ENCODE measurements at regions not wholly inside any gene's neighbourhood (a gene's known extent, or its start where the extent isn't known, plus 50 kb on each side); places are given as distances from the start of the nearest gene placed in this dataset.

GRCh38 chr13:76231522-76232167, 595.5 kb downstream of the LMO7 start:
- H3K36me3 ChIP-seq (ENCODE audit: low read depth): no peaks in the 10 kb centered on the region
- H3K4me2 ChIP-seq: no peak overlapping the region
- no peaks in the 10 kb centered on the region for H3K79me2 ChIP-seq (ENCODE audit: low read depth)
- no peaks in the 10 kb centered on the region for H3K4me1 ChIP-seq (replicated peaks; ENCODE audit: insufficient read depth)
- no peaks in the 10 kb centered on the region for H3K9me2 ChIP-seq (ENCODE audit: insufficient read depth)
- ChIA-PET CTCF (no interaction called here), POLR2A (ENCODE audit: unreplicated experiment) (no interaction called here)
- H3K27ac ChIP-seq: no peak overlapping the region
- intact Hi-C loops (cut with micrococcal nuclease; ENCODE audit: unreplicated experiment): no loop called here
- no peak overlapping the region for H2AFZ ChIP-seq
- no peaks in the 10 kb centered on the region for H3F3A ChIP-seq (ENCODE audit: insufficient read depth, low read depth)
- BruUV-seq (replicated peaks): no TSS peak
- DNase-seq: no peak
- H3K4me3 ChIP-seq: no peak overlapping the region
- H3K27me3 ChIP-seq (ENCODE audit: insufficient read depth, low read depth): no peaks in the 10 kb centered on the region
- no peaks in the 10 kb centered on the region for H3K9me3 ChIP-seq (ENCODE audit: insufficient read depth, low read depth)
- TF ChIP-seq EZH2 (IDR thresholded peaks at IDR 0.05; ENCODE audit: low read depth) (no peak), CTCF (conservative IDR thresholded peaks at IDR 0.05) (no peak)
- no peaks in the 10 kb centered on the region for H4K20me1 ChIP-seq (ENCODE audit: insufficient read depth)

GRCh38 chr13:76229281-76229680, 593.2 kb downstream of the LMO7 start:
- no peak for DNase-seq
- Histone ChIP-seq H3K4me3 (no peak overlapping the region), H3K4me2 (no peak overlapping the region), H4K20me1 (ENCODE audit: insufficient read depth) (no peaks in the 10 kb centered on the region), H2AFZ (peak overlapping the region; percentile 18; the same call in 1 of the 2 replicates), H3F3A (ENCODE audit: insufficient read depth, low read depth) (no peaks in the 10 kb centered on the region), H3K27ac (no peak overlapping the region), H3K9me2 (ENCODE audit: insufficient read depth) (no peaks in the 10 kb centered on the region), H3K79me2 (ENCODE audit: low read depth) (no peaks in the 10 kb centered on the region), H3K36me3 (ENCODE audit: low read depth) (no peaks in the 10 kb centered on the region), H3K9me3 (ENCODE audit: insufficient read depth, low read depth) (no peaks in the 10 kb centered on the region), H3K4me1 (replicated peaks; ENCODE audit: insufficient read depth) (no peaks in the 10 kb centered on the region), H3K27me3 (ENCODE audit: insufficient read depth, low read depth) (no peaks in the 10 kb centered on the region)
- no TSS peak for BruUV-seq (replicated peaks)
- intact Hi-C loops (cut with micrococcal nuclease; ENCODE audit: unreplicated experiment): no loop called here
- POLR2A ChIA-PET (ENCODE audit: unreplicated experiment): no interaction called here
- CTCF ChIA-PET: no interaction called here
- TF ChIP-seq CTCF (conservative IDR thresholded peaks at IDR 0.05) (no peak), EZH2 (IDR thresholded peaks at IDR 0.05; ENCODE audit: low read depth) (no peak)

GRCh38 chr13:76226941-76227340, 590.8 kb downstream of the LMO7 start:
- Histone ChIP-seq H3K79me2 (ENCODE audit: low read depth) (no peaks in the 10 kb centered on the region), H3F3A (ENCODE audit: insufficient read depth, low read depth) (no peaks in the 10 kb centered on the region), H4K20me1 (ENCODE audit: insufficient read depth) (no peaks in the 10 kb centered on the region), H3K27ac (no peak overlapping the region), H3K9me3 (ENCODE audit: insufficient read depth, low read depth) (no peaks in the 10 kb centered on the region), H3K4me2 (no peak overlapping the region), H3K9me2 (ENCODE audit: insufficient read depth) (no peaks in the 10 kb centered on the region), H2AFZ (no peak overlapping the region), H3K4me3 (no peak overlapping the region), H3K4me1 (replicated peaks; ENCODE audit: insufficient read depth) (no peaks in the 10 kb centered on the region), H3K27me3 (ENCODE audit: insufficient read depth, low read depth) (no peaks in the 10 kb centered on the region), H3K36me3 (ENCODE audit: low read depth) (no peaks in the 10 kb centered on the region)
- no peak for DNase-seq
- CTCF ChIA-PET: no interaction called here
- POLR2A ChIA-PET (ENCODE audit: unreplicated experiment): no interaction called here
- intact Hi-C loops (cut with micrococcal nuclease; ENCODE audit: unreplicated experiment): no loop called here
- BruUV-seq (replicated peaks): no TSS peak
- TF ChIP-seq CTCF (conservative IDR thresholded peaks at IDR 0.05) (no peak), EZH2 (IDR thresholded peaks at IDR 0.05; ENCODE audit: low read depth) (no peak)
